GM12873 (cell line): ENCODE measurements at regions not wholly inside any gene's neighbourhood (a gene's known extent, or its start where the extent isn't known, plus 50 kb on each side); places are given as distances from the start of the nearest gene placed in this dataset.

Experiments
- TF ChIP-seq, protein P1 (sequence below): IDR thresholded peaks from 2 replicates; pipeline ENCODE4 v1.5.1; 2012; ENCODE audit warnings: low read depth, mild to moderate bottlenecking, moderate library complexity, low read length, control low read depth; ENCODE audit not compliant: insufficient read depth; ENCODE audit errors: missing control alignments

DNA sequence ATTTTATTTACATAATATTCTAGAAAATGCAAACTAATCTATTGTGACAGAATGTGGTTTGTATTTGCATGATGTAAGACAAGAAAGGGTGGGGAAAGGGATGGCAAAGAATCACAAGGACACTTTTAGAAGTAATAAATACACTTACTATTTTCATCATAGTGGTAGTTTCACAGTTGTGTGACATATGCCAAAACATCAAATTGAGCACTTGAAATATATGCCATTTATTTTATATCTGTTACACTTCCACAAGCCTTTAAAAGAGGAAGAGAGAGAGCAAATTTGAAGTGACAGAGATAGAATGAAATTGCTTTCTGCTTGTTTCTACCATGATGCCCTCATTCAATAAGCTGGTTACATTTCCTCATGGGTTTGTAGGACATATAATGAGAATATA is 230.0 kb upstream of the NWD2 start:
- TF ChIP-seq, protein P1, sequence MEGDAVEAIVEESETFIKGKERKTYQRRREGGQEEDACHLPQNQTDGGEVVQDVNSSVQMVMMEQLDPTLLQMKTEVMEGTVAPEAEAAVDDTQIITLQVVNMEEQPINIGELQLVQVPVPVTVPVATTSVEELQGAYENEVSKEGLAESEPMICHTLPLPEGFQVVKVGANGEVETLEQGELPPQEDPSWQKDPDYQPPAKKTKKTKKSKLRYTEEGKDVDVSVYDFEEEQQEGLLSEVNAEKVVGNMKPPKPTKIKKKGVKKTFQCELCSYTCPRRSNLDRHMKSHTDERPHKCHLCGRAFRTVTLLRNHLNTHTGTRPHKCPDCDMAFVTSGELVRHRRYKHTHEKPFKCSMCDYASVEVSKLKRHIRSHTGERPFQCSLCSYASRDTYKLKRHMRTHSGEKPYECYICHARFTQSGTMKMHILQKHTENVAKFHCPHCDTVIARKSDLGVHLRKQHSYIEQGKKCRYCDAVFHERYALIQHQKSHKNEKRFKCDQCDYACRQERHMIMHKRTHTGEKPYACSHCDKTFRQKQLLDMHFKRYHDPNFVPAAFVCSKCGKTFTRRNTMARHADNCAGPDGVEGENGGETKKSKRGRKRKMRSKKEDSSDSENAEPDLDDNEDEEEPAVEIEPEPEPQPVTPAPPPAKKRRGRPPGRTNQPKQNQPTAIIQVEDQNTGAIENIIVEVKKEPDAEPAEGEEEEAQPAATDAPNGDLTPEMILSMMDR, result no peak

DNA sequence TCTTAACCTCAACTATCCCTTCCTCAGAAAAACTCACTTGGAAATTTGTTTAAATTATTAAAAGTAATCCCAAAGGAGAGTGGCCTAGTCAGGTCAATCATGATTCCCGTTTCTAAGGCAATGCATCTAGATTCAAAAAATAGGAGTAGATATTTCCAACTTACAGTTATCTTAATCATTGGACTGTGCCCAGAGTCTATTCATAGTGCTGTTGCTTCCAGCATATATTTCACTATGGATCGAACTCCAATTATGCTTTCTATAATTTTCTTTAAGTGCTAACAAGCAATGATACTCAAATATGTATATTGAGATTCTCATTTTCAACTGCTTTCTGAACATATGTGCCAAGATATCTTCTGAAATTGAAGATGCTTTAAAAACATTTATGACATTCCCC is 229.2 kb upstream of the NWD2 start:
- TF ChIP-seq, protein P1, result no peak

- TF ChIP-seq, protein P1, result no peak
Measured at GRCh38 chr4:37023504-37023903, 221.0 kb upstream of the NWD2 start.

- TF ChIP-seq, protein P1, result no peak
Measured at GRCh38 chr4:37023996-37024395, 220.5 kb upstream of the NWD2 start.

DNA sequence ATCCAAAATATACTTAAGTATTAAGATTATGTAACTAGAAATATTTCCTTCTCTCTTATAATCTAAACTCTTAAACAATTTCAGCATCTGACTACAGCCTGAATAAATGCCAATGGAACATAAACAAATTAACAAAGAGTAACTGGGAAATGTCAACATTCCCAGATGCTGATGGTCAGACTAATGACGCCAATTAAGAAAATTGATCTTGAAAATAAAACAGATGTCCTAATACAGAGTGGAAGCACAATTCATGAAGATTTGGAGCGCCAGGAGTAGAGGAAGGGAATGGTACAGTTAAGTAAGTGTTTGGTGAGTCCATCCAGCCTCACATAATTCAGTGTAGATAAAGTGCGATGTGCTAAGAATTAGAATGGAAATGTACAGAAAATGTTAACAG is 203.7 kb upstream of the NWD2 start:
- TF ChIP-seq, protein P1, result no peak

- TF ChIP-seq, protein P1, result no peak
Measured at GRCh38 chr4:37043342-37043741, 201.2 kb upstream of the NWD2 start.

- TF ChIP-seq, protein P1, result no peak
Measured at GRCh38 chr4:37051111-37051510, 193.4 kb upstream of the NWD2 start.
